HL-60 (cell line): ENCODE measurements at regions not wholly inside any gene's neighbourhood (a gene's known extent, or its start where the extent isn't known, plus 50 kb on each side); places are given as distances from the start of the nearest gene placed in this dataset.
"Not testable (repeated sequence)": the region's sequence is repeated elsewhere in the genome, so short reads cannot be mapped to it uniquely, and the experiment has no call there.

Experiments
- SPI1 ChIP-seq: IDR thresholded peaks from 2 replicates; pipeline ENCODE4 v1.6.1; 2012; ENCODE audit warnings: low read depth, mild to moderate bottlenecking, borderline replicate concordance
- TF ChIP-seq, protein P1 (sequence below): IDR thresholded peaks from one replicate; pipeline ENCODE4 v1.5.1; 2011; ENCODE audit warnings: low read length, control low read depth, inconsistent platforms; ENCODE audit not compliant: insufficient read depth
- TF ChIP-seq, protein P2 (sequence below): IDR thresholded peaks from 2 replicates; pipeline ENCODE4 v1.6.1; 2012; ENCODE audit warnings: low read depth; ENCODE audit not compliant: insufficient replicate concordance

DNA sequence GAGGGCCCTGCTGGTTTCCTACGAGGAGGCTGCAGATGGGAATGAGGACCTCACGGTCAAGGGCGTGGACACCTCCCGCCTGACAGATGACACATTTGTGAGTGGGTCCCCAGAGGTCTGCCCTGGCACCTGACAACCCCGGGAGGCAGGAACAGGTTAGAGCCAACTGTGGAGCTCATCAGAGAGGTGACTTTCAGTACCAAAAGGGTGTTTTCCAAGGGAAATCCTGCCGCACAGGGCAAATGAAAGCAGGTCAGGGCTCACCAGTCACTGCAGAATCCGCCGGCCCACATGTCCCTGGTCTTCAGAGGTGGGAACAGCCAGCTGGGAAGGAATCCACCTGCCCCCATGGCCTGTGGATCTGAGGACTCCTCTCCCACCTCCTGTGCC is 176.9 kb downstream of the NPIPB11 start:
- TF ChIP-seq, protein P1, sequence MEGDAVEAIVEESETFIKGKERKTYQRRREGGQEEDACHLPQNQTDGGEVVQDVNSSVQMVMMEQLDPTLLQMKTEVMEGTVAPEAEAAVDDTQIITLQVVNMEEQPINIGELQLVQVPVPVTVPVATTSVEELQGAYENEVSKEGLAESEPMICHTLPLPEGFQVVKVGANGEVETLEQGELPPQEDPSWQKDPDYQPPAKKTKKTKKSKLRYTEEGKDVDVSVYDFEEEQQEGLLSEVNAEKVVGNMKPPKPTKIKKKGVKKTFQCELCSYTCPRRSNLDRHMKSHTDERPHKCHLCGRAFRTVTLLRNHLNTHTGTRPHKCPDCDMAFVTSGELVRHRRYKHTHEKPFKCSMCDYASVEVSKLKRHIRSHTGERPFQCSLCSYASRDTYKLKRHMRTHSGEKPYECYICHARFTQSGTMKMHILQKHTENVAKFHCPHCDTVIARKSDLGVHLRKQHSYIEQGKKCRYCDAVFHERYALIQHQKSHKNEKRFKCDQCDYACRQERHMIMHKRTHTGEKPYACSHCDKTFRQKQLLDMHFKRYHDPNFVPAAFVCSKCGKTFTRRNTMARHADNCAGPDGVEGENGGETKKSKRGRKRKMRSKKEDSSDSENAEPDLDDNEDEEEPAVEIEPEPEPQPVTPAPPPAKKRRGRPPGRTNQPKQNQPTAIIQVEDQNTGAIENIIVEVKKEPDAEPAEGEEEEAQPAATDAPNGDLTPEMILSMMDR = not testable (repeated sequence)
- TF ChIP-seq, protein P2, sequence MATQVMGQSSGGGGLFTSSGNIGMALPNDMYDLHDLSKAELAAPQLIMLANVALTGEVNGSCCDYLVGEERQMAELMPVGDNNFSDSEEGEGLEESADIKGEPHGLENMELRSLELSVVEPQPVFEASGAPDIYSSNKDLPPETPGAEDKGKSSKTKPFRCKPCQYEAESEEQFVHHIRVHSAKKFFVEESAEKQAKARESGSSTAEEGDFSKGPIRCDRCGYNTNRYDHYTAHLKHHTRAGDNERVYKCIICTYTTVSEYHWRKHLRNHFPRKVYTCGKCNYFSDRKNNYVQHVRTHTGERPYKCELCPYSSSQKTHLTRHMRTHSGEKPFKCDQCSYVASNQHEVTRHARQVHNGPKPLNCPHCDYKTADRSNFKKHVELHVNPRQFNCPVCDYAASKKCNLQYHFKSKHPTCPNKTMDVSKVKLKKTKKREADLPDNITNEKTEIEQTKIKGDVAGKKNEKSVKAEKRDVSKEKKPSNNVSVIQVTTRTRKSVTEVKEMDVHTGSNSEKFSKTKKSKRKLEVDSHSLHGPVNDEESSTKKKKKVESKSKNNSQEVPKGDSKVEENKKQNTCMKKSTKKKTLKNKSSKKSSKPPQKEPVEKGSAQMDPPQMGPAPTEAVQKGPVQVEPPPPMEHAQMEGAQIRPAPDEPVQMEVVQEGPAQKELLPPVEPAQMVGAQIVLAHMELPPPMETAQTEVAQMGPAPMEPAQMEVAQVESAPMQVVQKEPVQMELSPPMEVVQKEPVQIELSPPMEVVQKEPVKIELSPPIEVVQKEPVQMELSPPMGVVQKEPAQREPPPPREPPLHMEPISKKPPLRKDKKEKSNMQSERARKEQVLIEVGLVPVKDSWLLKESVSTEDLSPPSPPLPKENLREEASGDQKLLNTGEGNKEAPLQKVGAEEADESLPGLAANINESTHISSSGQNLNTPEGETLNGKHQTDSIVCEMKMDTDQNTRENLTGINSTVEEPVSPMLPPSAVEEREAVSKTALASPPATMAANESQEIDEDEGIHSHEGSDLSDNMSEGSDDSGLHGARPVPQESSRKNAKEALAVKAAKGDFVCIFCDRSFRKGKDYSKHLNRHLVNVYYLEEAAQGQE = not testable (repeated sequence)
- TF ChIP-seq SPI1 = not testable (repeated sequence)
